ENCODE measurements at regions not wholly inside any gene's neighbourhood (a gene's known extent, or its start where the extent isn't known, plus 50 kb on each side); places are given as distances from the start of the nearest gene placed in this dataset.

DNA sequence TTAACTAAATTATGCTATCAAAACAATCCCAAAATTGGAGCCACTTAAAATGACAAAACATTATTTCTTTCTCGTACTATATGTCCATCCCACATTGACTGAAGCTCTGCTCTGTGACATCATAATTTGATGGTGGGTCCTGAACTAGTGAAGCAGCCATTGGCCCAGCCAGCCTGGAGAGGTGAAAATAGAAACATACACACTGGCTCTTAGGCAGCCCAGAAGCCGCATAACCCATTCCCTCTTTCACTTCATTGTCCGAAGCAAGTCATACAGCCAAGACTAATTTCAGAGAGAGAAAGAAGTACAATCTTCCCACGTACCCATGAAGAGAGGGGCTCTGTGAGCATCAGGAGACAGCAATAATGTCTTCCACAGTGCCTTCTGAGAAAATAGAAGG, 342.5 kb downstream of the NFIB start:
- ATAC-seq (no peak), DNase-seq (ENCODE audit: low spot score) (no peak)
- H3K4me3 Mint-ChIP-seq, result no peak overlapping the region
- H3K36me3 ChIP-seq (ENCODE audit: insufficient read depth), result no peaks in the 10 kb centered on the region
- no peaks in the 10 kb centered on the region for H3K36me3 Mint-ChIP-seq (ENCODE audit: low read depth)
- H3K4me3 ChIP-seq, result no peak overlapping the region
- TF ChIP-seq NANOG (IDR thresholded peaks at IDR 0.05; ENCODE audit: borderline replicate concordance), result no peak
- no peak for TF ChIP-seq EZH2phosphoT487 (IDR thresholded peaks at IDR 0.05; ENCODE audit: unreplicated experiment)
- TF ChIP-seq EZH2 (IDR thresholded peaks at IDR 0.05; ENCODE audit: low read depth, unreplicated experiment), result no peak
- H3K4me2 ChIP-seq, result no peak overlapping the region
- H3K9me2 ChIP-seq (ENCODE audit: insufficient read depth), result peaks cover 8% of the 10 kb centered on the region; the same call in 1 of the 2 replicates
- no peaks in the 10 kb centered on the region for H4K20me1 ChIP-seq (replicated peaks; ENCODE audit: insufficient read depth)
- no peaks in the 10 kb centered on the region for H3K79me2 ChIP-seq (replicated peaks; ENCODE audit: insufficient read depth)
- H3K9me3 Mint-ChIP-seq, result no peaks in the 10 kb centered on the region
- H3K4me1 Mint-ChIP-seq, result no peaks in the 10 kb centered on the region
- no peak overlapping the region for H3K27ac Mint-ChIP-seq
- no peaks in the 10 kb centered on the region for H3F3A ChIP-seq (replicated peaks; ENCODE audit: low read depth)
- H3K4me1 ChIP-seq (ENCODE audit: insufficient read depth), result no peaks in the 10 kb centered on the region
- no peaks in the 10 kb centered on the region for H3K27me3 ChIP-seq (ENCODE audit: insufficient read depth)
- H2AFZ ChIP-seq, result peak overlapping the region; percentile 40
- no peaks in the 10 kb centered on the region for H3K27me3 Mint-ChIP-seq (ENCODE audit: insufficient read depth, low read depth, poor library complexity)
- H3K27ac ChIP-seq (ENCODE audit: low read depth), result no peak overlapping the region

DNA sequence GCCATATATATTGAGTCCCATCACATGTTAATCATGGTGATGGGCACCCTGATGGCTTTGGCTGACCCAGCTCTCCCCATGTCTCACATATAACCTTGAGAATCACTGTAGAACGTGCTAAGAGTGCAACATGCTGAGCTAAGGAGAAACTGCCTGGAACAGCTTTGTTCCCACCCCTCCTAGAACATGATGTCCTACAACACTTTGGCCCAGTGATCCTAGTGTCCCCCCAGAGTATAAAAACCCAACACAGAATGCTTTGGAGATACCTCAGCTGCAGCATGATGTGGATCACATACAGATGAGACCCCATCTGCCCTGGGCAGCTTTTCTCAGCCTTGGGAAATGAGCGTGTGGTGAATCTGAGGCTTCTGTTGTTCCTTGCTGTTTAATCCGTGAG, 343.5 kb downstream of the NFIB start:
- DNase-seq (ENCODE audit: low spot score) (no peak), ATAC-seq (no peak)
- Mint-ChIP-seq H3K27ac (peak overlapping the region; percentile 23; the same call in 1 of the 2 replicates), H3K36me3 (ENCODE audit: low read depth) (no peaks in the 10 kb centered on the region), H3K4me1 (no peaks in the 10 kb centered on the region), H3K27me3 (ENCODE audit: insufficient read depth, low read depth, poor library complexity) (no peaks in the 10 kb centered on the region), H3K4me3 (no peak overlapping the region), H3K9me3 (no peaks in the 10 kb centered on the region)
- Histone ChIP-seq H3K79me2 (replicated peaks; ENCODE audit: insufficient read depth) (no peaks in the 10 kb centered on the region), H3K27ac (ENCODE audit: low read depth) (no peak overlapping the region), H4K20me1 (replicated peaks; ENCODE audit: insufficient read depth) (no peaks in the 10 kb centered on the region), H2AFZ (0 out of 2 replicates have a peak overlapping the region, but pooled peaks have one; percentile 32), H3K27me3 (ENCODE audit: insufficient read depth) (no peaks in the 10 kb centered on the region), H3F3A (replicated peaks; ENCODE audit: low read depth) (no peaks in the 10 kb centered on the region), H3K4me2 (no peak overlapping the region), H3K4me3 (no peak overlapping the region), H3K9me2 (ENCODE audit: insufficient read depth) (peaks cover 8% of the 10 kb centered on the region; the same call in 1 of the 2 replicates), H3K36me3 (ENCODE audit: insufficient read depth) (no peaks in the 10 kb centered on the region), H3K4me1 (ENCODE audit: insufficient read depth) (no peaks in the 10 kb centered on the region)
- TF ChIP-seq, protein P1, sequence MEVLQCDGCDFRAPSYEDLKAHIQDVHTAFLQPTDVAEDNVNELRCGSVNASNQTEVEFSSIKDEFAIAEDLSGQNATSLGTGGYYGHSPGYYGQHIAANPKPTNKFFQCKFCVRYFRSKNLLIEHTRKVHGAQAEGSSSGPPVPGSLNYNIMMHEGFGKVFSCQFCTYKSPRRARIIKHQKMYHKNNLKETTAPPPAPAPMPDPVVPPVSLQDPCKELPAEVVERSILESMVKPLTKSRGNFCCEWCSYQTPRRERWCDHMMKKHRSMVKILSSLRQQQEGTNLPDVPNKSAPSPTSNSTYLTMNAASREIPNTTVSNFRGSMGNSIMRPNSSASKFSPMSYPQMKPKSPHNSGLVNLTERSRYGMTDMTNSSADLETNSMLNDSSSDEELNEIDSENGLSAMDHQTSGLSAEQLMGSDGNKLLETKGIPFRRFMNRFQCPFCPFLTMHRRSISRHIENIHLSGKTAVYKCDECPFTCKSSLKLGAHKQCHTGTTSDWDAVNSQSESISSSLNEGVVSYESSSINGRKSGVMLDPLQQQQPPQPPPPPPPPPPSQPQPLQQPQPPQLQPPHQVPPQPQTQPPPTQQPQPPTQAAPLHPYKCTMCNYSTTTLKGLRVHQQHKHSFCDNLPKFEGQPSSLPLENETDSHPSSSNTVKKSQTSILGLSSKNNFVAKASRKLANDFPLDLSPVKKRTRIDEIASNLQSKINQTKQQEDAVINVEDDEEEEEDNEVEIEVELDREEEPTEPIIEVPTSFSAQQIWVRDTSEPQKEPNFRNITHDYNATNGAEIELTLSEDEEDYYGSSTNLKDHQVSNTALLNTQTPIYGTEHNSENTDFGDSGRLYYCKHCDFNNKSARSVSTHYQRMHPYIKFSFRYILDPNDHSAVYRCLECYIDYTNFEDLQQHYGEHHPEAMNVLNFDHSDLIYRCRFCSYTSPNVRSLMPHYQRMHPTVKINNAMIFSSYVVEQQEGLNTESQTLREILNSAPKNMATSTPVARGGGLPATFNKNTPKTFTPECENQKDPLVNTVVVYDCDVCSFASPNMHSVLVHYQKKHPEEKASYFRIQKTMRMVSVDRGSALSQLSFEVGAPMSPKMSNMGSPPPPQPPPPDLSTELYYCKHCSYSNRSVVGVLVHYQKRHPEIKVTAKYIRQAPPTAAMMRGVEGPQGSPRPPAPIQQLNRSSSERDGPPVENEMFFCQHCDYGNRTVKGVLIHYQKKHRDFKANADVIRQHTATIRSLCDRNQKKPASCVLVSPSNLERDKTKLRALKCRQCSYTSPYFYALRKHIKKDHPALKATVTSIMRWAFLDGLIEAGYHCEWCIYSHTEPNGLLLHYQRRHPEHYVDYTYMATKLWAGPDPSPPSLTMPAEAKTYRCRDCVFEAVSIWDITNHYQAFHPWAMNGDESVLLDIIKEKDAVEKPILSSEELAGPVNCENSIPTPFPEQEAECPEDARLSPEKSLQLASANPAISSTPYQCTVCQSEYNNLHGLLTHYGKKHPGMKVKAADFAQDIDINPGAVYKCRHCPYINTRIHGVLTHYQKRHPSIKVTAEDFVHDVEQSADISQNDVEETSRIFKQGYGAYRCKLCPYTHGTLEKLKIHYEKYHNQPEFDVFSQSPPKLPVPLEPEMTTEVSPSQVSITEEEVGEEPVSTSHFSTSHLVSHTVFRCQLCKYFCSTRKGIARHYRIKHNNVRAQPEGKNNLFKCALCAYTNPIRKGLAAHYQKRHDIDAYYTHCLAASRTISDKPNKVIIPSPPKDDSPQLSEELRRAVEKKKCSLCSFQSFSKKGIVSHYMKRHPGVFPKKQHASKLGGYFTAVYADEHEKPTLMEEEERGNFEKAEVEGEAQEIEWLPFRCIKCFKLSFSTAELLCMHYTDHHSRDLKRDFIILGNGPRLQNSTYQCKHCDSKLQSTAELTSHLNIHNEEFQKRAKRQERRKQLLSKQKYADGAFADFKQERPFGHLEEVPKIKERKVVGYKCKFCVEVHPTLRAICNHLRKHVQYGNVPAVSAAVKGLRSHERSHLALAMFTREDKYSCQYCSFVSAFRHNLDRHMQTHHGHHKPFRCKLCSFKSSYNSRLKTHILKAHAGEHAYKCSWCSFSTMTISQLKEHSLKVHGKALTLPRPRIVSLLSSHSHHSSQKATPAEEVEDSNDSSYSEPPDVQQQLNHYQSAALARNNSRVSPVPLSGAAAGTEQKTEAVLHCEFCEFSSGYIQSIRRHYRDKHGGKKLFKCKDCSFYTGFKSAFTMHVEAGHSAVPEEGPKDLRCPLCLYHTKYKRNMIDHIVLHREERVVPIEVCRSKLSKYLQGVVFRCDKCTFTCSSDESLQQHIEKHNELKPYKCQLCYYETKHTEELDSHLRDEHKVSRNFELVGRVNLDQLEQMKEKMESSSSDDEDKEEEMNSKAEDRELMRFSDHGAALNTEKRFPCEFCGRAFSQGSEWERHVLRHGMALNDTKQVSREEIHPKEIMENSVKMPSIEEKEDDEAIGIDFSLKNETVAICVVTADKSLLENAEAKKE (CRISPR knock-in tag; IDR thresholded peaks at IDR 0.05), result no peak
- no peak for TF ChIP-seq EZH2 (IDR thresholded peaks at IDR 0.05; ENCODE audit: low read depth, unreplicated experiment)
- TF ChIP-seq NANOG (IDR thresholded peaks at IDR 0.05; ENCODE audit: borderline replicate concordance), result no peak
- TF ChIP-seq, protein P2, sequence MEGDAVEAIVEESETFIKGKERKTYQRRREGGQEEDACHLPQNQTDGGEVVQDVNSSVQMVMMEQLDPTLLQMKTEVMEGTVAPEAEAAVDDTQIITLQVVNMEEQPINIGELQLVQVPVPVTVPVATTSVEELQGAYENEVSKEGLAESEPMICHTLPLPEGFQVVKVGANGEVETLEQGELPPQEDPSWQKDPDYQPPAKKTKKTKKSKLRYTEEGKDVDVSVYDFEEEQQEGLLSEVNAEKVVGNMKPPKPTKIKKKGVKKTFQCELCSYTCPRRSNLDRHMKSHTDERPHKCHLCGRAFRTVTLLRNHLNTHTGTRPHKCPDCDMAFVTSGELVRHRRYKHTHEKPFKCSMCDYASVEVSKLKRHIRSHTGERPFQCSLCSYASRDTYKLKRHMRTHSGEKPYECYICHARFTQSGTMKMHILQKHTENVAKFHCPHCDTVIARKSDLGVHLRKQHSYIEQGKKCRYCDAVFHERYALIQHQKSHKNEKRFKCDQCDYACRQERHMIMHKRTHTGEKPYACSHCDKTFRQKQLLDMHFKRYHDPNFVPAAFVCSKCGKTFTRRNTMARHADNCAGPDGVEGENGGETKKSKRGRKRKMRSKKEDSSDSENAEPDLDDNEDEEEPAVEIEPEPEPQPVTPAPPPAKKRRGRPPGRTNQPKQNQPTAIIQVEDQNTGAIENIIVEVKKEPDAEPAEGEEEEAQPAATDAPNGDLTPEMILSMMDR (conservative IDR thresholded peaks at IDR 0.05; ENCODE audit: low read depth in 2 of 2), result no peak
- no peak for TF ChIP-seq ZNF114 (CRISPR knock-in tag; IDR thresholded peaks at IDR 0.05)
- TF ChIP-seq POLR2AphosphoS5 (IDR thresholded peaks at IDR 0.05; ENCODE audit: low read depth), result no peak
- no peak for TF ChIP-seq STAT1 (IDR thresholded peaks at IDR 0.05; ENCODE audit: unreplicated experiment)
- no peak for TF ChIP-seq JUNB (IDR thresholded peaks at IDR 0.05; ENCODE audit: unreplicated experiment)
- no peak for TF ChIP-seq EZH2phosphoT487 (IDR thresholded peaks at IDR 0.05; ENCODE audit: unreplicated experiment)
- TF ChIP-seq, protein P3, sequence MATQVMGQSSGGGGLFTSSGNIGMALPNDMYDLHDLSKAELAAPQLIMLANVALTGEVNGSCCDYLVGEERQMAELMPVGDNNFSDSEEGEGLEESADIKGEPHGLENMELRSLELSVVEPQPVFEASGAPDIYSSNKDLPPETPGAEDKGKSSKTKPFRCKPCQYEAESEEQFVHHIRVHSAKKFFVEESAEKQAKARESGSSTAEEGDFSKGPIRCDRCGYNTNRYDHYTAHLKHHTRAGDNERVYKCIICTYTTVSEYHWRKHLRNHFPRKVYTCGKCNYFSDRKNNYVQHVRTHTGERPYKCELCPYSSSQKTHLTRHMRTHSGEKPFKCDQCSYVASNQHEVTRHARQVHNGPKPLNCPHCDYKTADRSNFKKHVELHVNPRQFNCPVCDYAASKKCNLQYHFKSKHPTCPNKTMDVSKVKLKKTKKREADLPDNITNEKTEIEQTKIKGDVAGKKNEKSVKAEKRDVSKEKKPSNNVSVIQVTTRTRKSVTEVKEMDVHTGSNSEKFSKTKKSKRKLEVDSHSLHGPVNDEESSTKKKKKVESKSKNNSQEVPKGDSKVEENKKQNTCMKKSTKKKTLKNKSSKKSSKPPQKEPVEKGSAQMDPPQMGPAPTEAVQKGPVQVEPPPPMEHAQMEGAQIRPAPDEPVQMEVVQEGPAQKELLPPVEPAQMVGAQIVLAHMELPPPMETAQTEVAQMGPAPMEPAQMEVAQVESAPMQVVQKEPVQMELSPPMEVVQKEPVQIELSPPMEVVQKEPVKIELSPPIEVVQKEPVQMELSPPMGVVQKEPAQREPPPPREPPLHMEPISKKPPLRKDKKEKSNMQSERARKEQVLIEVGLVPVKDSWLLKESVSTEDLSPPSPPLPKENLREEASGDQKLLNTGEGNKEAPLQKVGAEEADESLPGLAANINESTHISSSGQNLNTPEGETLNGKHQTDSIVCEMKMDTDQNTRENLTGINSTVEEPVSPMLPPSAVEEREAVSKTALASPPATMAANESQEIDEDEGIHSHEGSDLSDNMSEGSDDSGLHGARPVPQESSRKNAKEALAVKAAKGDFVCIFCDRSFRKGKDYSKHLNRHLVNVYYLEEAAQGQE (IDR thresholded peaks at IDR 0.05; ENCODE audit: unreplicated experiment), result no peak
- TF ChIP-seq CREB1 (CRISPR knock-in tag; IDR thresholded peaks at IDR 0.05; ENCODE audit: low read depth), result no peak

Measured in GM23338 (cell line).